Duodenal mucosa (tissue), 2 donors: ENCODE measurements at regions not wholly inside any gene's neighbourhood (a gene's known extent, or its start where the extent isn't known, plus 50 kb on each side); places are given as distances from the start of the nearest gene placed in this dataset.

Experiments used
- H3K27ac ChIP-seq: one replicate; pipeline ENCODE4 v1.7.0; 2013; ENCODE audit warnings: low read depth, low read length
- H3K27me3 ChIP-seq, 2 donors: one replicate each; pipeline ENCODE4 v1.7.0; 2013; ENCODE audit warnings: low read length in 2 of 2, control low read depth in 1 of 2; ENCODE audit not compliant: insufficient read depth in 2 of 2, control insufficient read depth in 1 of 2
- H3K36me3 ChIP-seq, 2 donors: one replicate each; pipeline ENCODE4 v1.7.0; 2013; ENCODE audit warnings: low read length in 2 of 2, control low read depth in 1 of 2; ENCODE audit not compliant: insufficient read depth in 2 of 2, control insufficient read depth in 1 of 2
- H3K4me1 ChIP-seq, 2 donors: one replicate each; pipeline ENCODE4 v1.7.0; 2013; ENCODE audit warnings: low read length in 2 of 2, control low read depth in 1 of 2; ENCODE audit not compliant: insufficient read depth in 2 of 2, control insufficient read depth in 1 of 2
- H3K4me3 ChIP-seq, 2 donors: one replicate each; pipeline ENCODE4 v1.7.0; 2013; ENCODE audit warnings: low read length in 2 of 2, low read depth in 1 of 2
- H3K9ac ChIP-seq, 2 donors: one replicate each; pipeline ENCODE4 v1.7.0; 2013; ENCODE audit warnings: low read length in 2 of 2, low read depth in 1 of 2
- H3K9me3 ChIP-seq, 2 donors: one replicate each; pipeline ENCODE4 v1.7.0; 2013; ENCODE audit warnings: low read length in 2 of 2, control low read depth in 1 of 2; ENCODE audit not compliant: control insufficient read depth in 1 of 2

DNA sequence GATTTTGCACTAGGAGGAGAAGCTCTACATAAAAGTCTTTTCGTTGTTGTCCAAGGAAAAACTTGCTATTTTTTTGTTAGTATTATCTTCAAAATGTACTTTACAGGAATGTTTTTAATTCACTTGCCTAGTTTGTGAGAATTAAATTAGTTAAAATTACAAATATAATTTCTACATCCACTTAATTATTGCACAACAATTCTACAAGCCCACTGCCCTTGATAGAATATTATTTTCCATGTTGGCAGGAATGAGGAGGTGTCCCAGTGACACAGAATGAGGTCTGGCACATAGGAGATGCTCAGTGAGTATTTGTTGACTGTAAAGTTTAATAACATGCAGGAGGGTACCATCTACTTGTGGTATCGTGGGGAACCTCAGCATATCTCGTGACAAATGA, 255.4 kb downstream of the SDHAF3 start:
- H3K27me3 ChIP-seq = no peaks in the 10 kb centered on the region
- H3K4me1 ChIP-seq = no peaks in the 10 kb centered on the region
- no peaks in the 10 kb centered on the region for H3K36me3 ChIP-seq
- no peaks in the 10 kb centered on the region for H3K9me3 ChIP-seq
- no peak overlapping the region for H3K4me3 ChIP-seq
- no peak overlapping the region for H3K27ac ChIP-seq
- H3K9ac ChIP-seq = no peak overlapping the region

DNA sequence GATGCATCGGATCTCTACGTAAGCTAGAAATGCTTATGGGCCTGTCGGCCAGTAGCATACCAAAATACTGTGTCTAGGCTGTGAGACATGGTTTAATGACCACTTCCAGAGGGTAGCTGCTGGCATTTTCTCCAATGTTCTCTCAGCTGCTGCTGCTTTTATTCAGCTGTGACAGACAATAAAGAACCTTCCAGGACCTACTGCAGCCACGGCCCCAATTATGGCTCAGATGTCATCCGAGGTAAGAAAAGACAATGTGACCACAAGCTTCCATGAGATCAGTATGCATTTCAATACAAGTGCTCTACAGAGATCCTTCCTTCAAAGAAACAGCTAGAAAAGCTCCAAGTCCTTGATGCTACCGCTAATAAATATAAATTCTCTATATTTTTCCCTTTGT, 256.2 kb downstream of the SDHAF3 start:
- Histone ChIP-seq H3K27me3 (no peaks in the 10 kb centered on the region), H3K9ac (no peak overlapping the region), H3K36me3 (no peaks in the 10 kb centered on the region), H3K27ac (no peak overlapping the region), H3K9me3 (no peaks in the 10 kb centered on the region), H3K4me1 (no peaks in the 10 kb centered on the region), H3K4me3 (no peak overlapping the region)

DNA sequence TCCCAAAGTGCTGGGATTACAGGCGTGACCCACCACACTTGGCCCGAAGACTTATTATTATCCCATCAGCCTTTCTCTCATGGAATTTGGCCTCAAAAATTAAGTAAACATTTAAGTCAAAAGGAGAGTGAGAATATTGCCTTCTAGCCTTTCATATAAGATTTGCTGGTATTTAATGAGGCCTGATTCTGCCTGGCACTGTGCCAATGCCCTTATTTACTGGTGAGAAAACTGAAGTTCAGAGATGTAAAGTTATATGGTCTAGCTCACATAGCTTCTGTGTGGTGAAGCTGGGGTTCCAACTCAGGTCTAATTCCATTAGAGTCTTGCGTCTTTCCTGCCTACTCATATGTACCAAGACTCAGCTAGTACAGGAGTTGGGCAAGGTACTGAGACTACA, 260.2 kb downstream of the SDHAF3 start:
- H3K9me3 ChIP-seq = no peaks in the 10 kb centered on the region
- no peaks in the 10 kb centered on the region for H3K27me3 ChIP-seq

DNA sequence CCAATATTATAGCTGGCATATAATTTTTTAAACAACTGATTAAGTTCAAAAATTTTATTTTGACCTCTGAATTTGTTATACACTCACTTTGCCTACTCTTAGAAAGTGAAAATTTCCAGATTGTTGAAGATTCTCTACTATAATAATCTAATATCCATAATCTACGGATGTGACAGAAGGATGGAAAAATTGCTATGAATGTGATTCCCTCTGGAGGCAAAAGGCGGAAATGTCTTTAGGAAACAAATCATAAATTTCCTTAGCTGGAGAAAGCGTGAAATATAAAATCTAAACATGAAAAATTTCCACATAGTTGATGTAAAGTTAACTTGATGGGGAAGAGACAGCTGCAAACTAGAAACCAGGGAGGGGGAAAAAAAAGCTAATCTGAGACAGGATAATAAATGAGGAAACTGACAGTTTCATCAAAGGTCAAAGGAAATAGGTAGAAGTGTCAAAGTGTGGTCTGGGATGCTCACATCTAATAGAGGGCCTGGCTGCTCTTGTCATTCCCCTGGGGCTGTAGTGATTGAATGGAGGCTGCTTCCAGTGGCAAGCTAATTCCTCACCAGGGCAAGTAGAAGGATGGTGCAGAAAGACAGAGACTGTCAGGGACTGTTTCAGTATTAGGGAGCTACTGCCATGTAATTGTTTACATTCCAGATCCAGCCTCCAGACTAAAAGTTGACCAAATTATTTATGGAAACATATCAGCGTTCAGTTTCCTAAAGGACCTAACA, 264.5 kb downstream of the SDHAF3 start:
- Histone ChIP-seq H3K27me3 (no peaks in the 10 kb centered on the region), H3K4me3 (no peak overlapping the region), H3K27ac (no peak overlapping the region), H3K9ac (no peak overlapping the region), H3K4me1 (no peaks in the 10 kb centered on the region), H3K36me3 (no peaks in the 10 kb centered on the region), H3K9me3 (no peaks in the 10 kb centered on the region)

More for the DNA sequence above, 260.2 kb downstream of the SDHAF3 start:
- H3K9ac ChIP-seq = no peak overlapping the region
- H3K27ac ChIP-seq = no peak overlapping the region
- no peaks in the 10 kb centered on the region for H3K4me1 ChIP-seq
- no peak overlapping the region for H3K4me3 ChIP-seq
- no peaks in the 10 kb centered on the region for H3K36me3 ChIP-seq

DNA sequence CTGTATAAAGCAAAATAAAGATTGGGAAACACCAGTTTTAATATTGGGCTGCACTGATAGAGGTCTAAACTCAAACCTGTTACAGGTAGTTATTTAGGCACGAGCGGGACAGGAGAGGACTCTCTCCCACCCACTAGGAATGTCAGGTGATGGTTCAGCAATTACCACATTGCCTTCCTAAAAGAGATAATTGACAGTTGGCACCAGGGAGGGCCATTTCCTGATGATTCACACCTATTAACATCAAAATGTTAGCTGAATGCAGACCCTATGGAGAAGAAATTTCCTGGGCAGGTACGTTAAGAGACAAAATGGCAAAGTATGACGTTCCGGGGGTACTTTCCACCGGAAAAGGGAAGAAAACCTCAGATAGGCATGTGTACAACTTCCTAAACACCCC, 272.6 kb downstream of the SDHAF3 start:
- Histone ChIP-seq H3K27ac (no peak overlapping the region), H3K27me3 (no peaks in the 10 kb centered on the region), H3K36me3 (no peaks in the 10 kb centered on the region), H3K9ac (no peak overlapping the region), H3K4me3 (no peak overlapping the region), H3K4me1 (no peaks in the 10 kb centered on the region), H3K9me3 (no peaks in the 10 kb centered on the region)

DNA sequence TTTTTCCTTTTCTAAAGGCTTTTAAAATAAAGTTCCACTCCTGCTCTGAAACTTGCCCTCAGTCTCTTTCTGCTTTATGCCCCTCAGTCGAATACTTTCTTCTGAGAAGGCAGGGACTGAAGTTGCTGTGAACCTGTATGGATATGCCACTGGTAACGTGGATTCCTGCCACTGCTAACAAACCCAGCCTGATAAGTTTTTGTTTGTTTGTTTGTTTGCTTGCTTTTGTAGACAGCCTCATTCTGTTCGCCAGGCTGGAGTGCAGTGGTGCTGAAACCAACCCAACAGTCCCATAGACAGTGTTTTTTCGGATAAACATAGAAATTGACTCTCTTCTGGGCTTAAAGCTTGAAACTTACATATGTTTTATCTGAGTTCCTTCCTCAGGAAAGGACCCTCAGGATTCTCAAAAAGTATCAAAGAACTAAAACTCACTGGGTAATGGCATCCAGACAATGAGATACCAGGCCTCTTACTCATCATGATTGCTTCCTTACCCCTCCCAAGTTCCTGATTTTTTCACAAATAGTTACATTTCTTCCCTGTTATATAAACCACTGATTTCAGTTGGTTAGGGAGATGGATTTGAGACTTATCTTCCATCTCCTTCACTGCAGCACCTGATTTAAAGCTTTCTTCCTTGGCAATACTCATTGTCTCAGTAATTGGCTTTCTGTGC, 273.6 kb downstream of the SDHAF3 start:
- no peak overlapping the region for H3K27ac ChIP-seq
- no peak overlapping the region for H3K4me3 ChIP-seq
- H3K4me1 ChIP-seq = no peaks in the 10 kb centered on the region
- no peaks in the 10 kb centered on the region for H3K36me3 ChIP-seq
- no peaks in the 10 kb centered on the region for H3K27me3 ChIP-seq
- H3K9me3 ChIP-seq = no peaks in the 10 kb centered on the region
- no peak overlapping the region for H3K9ac ChIP-seq

DNA sequence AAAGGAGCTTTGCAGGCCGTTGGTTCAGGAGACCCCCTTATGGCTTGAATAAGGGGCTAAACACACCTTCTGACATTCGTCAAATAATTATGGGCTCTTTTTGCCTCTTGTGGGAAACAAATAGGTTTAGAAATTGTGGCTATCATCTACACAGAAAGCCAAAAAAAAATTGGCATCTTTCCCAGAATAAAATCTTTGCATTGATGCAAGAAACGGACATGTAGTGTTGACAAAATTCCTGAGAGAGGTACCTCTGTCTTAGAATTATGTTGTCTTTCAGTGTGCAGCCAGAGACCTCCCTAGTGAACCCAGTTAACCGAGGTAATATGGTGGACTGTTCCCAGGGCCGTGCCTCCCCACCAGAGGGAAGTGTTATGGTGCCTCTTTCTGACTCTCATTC, 283.9 kb downstream of the SDHAF3 start:
- Histone ChIP-seq H3K27ac (no peak overlapping the region), H3K36me3 (no peaks in the 10 kb centered on the region), H3K27me3 (no peaks in the 10 kb centered on the region), H3K9ac (no peak overlapping the region), H3K9me3 (no peaks in the 10 kb centered on the region), H3K4me3 (no peak overlapping the region), H3K4me1 (no peaks in the 10 kb centered on the region)

DNA sequence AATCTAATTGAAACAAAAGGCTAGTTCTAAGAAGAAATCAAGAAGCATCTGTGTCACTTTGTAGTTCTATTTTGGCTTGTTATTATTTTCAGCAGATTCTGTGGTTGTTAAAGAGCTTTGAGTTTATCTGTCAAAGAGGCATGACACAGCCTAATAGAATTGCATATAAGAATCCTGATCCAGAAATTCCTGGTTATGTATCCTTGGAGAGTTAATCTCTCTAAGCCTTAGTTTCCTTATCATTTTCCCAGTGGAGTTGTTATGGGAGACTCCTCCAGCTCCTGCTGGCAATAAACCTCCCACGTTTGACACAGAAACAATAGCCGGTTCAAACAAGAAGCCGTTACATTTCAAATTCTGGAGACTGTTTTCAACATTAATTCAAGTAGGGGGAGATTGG, 288.3 kb downstream of the SDHAF3 start:
- no peak overlapping the region for H3K27ac ChIP-seq
- no peak overlapping the region for H3K9ac ChIP-seq
- no peaks in the 10 kb centered on the region for H3K4me1 ChIP-seq
- H3K9me3 ChIP-seq = no peaks in the 10 kb centered on the region
- no peaks in the 10 kb centered on the region for H3K27me3 ChIP-seq
- no peaks in the 10 kb centered on the region for H3K36me3 ChIP-seq
- H3K4me3 ChIP-seq = no peak overlapping the region

DNA sequence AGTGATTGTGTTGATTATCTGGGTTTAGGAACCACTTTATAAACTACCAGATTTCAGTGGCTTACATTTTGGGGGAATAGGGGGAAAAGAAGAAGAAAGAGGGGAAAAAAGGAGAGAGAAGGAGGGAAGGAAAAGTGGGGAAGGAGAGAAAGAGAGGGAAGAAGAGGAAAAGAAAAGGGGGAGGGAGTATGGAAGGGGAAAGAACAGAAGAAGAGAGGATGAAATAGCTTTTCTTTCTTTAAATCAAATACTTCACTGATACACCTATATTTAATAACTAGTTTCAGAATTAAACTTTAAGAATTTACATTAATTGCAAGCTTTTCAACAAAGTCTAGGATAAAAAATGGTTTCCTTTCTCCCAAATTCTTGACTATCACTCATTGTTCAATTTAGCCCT, 289.6 kb downstream of the SDHAF3 start:
- Histone ChIP-seq H3K4me3 (no peak overlapping the region), H3K27me3 (no peaks in the 10 kb centered on the region), H3K36me3 (no peaks in the 10 kb centered on the region), H3K9me3 (no peaks in the 10 kb centered on the region), H3K4me1 (no peaks in the 10 kb centered on the region), H3K27ac (no peak overlapping the region), H3K9ac (no peak overlapping the region)

DNA sequence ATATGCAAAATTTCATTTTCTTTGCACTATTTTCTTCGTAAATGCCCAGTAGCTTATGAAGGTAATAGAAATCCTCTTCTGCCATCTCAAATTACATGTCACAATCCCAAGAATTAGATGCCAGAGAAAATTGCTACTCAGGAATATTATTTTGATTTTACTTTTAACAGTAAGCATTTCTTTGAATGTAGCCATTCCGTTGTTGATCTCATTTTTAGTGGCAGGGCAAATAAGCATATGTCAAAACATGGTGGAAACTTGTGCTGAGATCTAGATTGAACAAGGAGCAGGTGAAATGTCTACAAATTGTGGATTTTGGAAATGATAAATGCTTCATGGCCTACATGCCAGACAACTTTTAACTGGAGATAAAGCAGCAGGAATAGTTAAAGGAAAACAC, 291.8 kb downstream of the SDHAF3 start:
- Histone ChIP-seq H3K9me3 (no peaks in the 10 kb centered on the region), H3K36me3 (no peaks in the 10 kb centered on the region), H3K9ac (no peak overlapping the region), H3K27me3 (no peaks in the 10 kb centered on the region), H3K27ac (no peak overlapping the region), H3K4me1 (no peaks in the 10 kb centered on the region), H3K4me3 (no peak overlapping the region)
